ENCODE measurements at regions not wholly inside any gene's neighbourhood (a gene's known extent, or its start where the extent isn't known, plus 50 kb on each side); places are given as distances from the start of the nearest gene placed in this dataset.

DNA sequence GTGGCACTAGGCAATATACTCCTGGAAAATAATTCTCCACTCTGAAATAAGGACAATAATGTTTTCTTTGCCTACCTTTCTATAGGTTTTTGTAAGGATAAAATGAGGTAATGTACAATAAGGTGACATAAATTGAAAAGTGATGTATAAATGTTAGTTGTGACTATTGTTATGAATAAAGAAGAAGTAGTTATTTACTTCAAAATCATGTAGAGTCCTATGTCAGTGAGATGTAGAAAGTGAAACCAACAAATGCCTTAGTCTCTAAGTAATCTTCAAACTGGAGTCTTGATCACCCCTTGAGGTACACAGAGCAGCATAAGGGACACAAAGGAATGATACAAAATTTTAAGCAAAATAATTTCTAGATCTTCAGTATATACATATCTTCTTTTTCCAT lies 60.3 kb upstream of the TP63 start:
- Histone ChIP-seq H3K36me3 (no peaks in the 10 kb centered on the region), H3K27ac (no peak overlapping the region), H3K27me3 (replicated peaks in 1 of 7) (no peaks in the 10 kb centered on the region), H3K4me1 (no peaks in the 10 kb centered on the region), H3K4me3 (no peak overlapping the region), H3K9me3 (no peaks in the 10 kb centered on the region)
- no peak for DNase-seq
- intact Hi-C loops (cut with DNase I; ENCODE audit: low total_unique reads) = no loop called here
- TF ChIP-seq, protein P1, sequence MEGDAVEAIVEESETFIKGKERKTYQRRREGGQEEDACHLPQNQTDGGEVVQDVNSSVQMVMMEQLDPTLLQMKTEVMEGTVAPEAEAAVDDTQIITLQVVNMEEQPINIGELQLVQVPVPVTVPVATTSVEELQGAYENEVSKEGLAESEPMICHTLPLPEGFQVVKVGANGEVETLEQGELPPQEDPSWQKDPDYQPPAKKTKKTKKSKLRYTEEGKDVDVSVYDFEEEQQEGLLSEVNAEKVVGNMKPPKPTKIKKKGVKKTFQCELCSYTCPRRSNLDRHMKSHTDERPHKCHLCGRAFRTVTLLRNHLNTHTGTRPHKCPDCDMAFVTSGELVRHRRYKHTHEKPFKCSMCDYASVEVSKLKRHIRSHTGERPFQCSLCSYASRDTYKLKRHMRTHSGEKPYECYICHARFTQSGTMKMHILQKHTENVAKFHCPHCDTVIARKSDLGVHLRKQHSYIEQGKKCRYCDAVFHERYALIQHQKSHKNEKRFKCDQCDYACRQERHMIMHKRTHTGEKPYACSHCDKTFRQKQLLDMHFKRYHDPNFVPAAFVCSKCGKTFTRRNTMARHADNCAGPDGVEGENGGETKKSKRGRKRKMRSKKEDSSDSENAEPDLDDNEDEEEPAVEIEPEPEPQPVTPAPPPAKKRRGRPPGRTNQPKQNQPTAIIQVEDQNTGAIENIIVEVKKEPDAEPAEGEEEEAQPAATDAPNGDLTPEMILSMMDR (IDR thresholded peaks at IDR 0.05 in 8 of 11, conservative IDR thresholded peaks at IDR 0.05 in 3 of 11) = no peak
- TF ChIP-seq POLR2A (IDR thresholded peaks at IDR 0.05) = no peak
- no peak for TF ChIP-seq POLR2AphosphoS5 (IDR thresholded peaks at IDR 0.05)

DNA sequence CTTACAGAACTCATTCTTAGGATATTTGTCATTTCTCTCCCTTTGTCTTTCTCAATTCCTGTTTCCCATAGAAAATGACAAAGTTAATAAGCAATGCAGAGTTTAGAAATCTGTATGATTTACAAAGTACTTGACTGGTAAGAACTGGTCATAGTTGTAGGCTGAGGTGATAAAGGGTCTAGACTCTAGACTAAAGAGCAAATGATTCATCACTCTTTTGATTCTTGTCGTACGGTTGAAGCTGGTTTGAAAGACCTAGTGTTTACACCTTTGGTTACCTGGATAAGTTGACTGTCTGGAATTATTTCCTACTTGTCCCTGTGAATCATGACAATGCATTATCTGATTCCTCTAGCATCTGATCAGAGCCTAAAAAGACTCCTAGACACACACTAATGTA lies 58.9 kb upstream of the TP63 start:
- Histone ChIP-seq H3K4me1 (no peaks in the 10 kb centered on the region), H3K4me3 (no peak overlapping the region), H3K27me3 (replicated peaks in 1 of 7) (no peaks in the 10 kb centered on the region), H3K36me3 (no peaks in the 10 kb centered on the region), H3K9me3 (peaks cover 0 to 1% (median 0%) of the 10 kb centered on the region in 8 donors), H3K27ac (no peak overlapping the region)
- intact Hi-C loops (cut with DNase I; ENCODE audit: low total_unique reads) = no loop called here
- WGBS, 5 donors = 73 to 91% (median 89%) methylated on average over 2 of the region's 2 CpGs
- no peak for DNase-seq
- TF ChIP-seq POLR2AphosphoS5 (IDR thresholded peaks at IDR 0.05) = no peak
- TF ChIP-seq POLR2A (IDR thresholded peaks at IDR 0.05) = no peak
- TF ChIP-seq, protein P1 (IDR thresholded peaks at IDR 0.05 in 8 of 11, conservative IDR thresholded peaks at IDR 0.05 in 3 of 11) = no peak

GRCh38 chr3:189573004-189573403 lies 58.2 kb upstream of the TP63 start:
- no peak for DNase-seq
- no peaks in the 10 kb centered on the region for H3K27me3 ChIP-seq (replicated peaks in 1 of 7)
- intact Hi-C loops (cut with DNase I; ENCODE audit: low total_unique reads) = no loop called here
- H3K4me3 ChIP-seq = no peak overlapping the region
- TF ChIP-seq POLR2AphosphoS5 (IDR thresholded peaks at IDR 0.05) (no peak), POLR2A (IDR thresholded peaks at IDR 0.05) (no peak)
- TF ChIP-seq, protein P1 (IDR thresholded peaks at IDR 0.05 in 8 of 11, conservative IDR thresholded peaks at IDR 0.05 in 3 of 11) = no peak
- no peaks in the 10 kb centered on the region for H3K36me3 ChIP-seq
- H3K4me1 ChIP-seq = no peaks in the 10 kb centered on the region
- no peak overlapping the region for H3K27ac ChIP-seq
- H3K9me3 ChIP-seq = peaks cover 0 to 4% (median 0%) of the 10 kb centered on the region in 8 donors

- Histone ChIP-seq H3K9me3 (peaks cover 0 to 4% (median 0%) of the 10 kb centered on the region in 8 donors), H3K36me3 (no peaks in the 10 kb centered on the region), H3K27me3 (replicated peaks in 1 of 7) (no peaks in the 10 kb centered on the region), H3K4me3 (no peak overlapping the region), H3K27ac (no peak overlapping the region), H3K4me1 (no peaks in the 10 kb centered on the region)
- WGBS, 5 donors = 67 to 74% (median 69%) methylated on average over 1 of the region's 1 CpG
- intact Hi-C loops (cut with DNase I; ENCODE audit: low total_unique reads) = no loop called here
- DNase-seq = no peak
- TF ChIP-seq POLR2AphosphoS5 (IDR thresholded peaks at IDR 0.05) = no peak
- TF ChIP-seq, protein P1 (IDR thresholded peaks at IDR 0.05 in 8 of 11, conservative IDR thresholded peaks at IDR 0.05 in 3 of 11) = no peak
- no peak for TF ChIP-seq POLR2A (IDR thresholded peaks at IDR 0.05)
Measured at GRCh38 chr3:189576486-189576885, 54.7 kb upstream of the TP63 start.
